RKO (cell line): ENCODE measurements at regions not wholly inside any gene's neighbourhood (a gene's known extent, or its start where the extent isn't known, plus 50 kb on each side); places are given as distances from the start of the nearest gene placed in this dataset.
"Not testable (repeated sequence)": the region's sequence is repeated elsewhere in the genome, so short reads cannot be mapped to it uniquely, and the experiment has no call there.

Experiments
- DNase-seq: peaks from one replicate; pipeline ENCODE4 v3.0.0-alpha.2; 2016; ENCODE audit warnings: low spot score

GRCh38 chr6:141877275-141877983 lies 255.3 kb upstream of the GJE1 start:
- no peak for DNase-seq

- DNase-seq = peak; percentile 38
These were observed 257.7 kb upstream of the GJE1 start for GRCh38 chr6:141874930-141875602.

- not testable (repeated sequence) for DNase-seq
These were observed 263.2 kb upstream of the GJE1 start for GRCh38 chr6:141869509-141869908.

- DNase-seq = no peak
These were observed 265.0 kb upstream of the GJE1 start for GRCh38 chr6:141867767-141868166.

- no peak for DNase-seq
These were observed 265.8 kb upstream of the GJE1 start for GRCh38 chr6:141866731-141867497.

- DNase-seq = no peak
These were observed 281.7 kb upstream of the GJE1 start for GRCh38 chr6:141851063-141851462.

- DNase-seq = no peak
These were observed 284.5 kb upstream of the GJE1 start for GRCh38 chr6:141848029-141848890.

GRCh38 chr6:141846639-141847038 lies 286.1 kb upstream of the GJE1 start:
- DNase-seq = no peak

- DNase-seq = no peak
These were observed 289.4 kb upstream of the GJE1 start for GRCh38 chr6:141843178-141843834.

GRCh38 chr6:141833001-141833655 lies 299.6 kb upstream of the GJE1 start:
- no peak for DNase-seq

GRCh38 chr6:141830530-141830929 lies 302.2 kb upstream of the GJE1 start:
- DNase-seq = no peak

- no peak for DNase-seq
These were observed 303.0 kb upstream of the GJE1 start for GRCh38 chr6:141829566-141830360.

- DNase-seq = no peak
These were observed 308.4 kb upstream of the GJE1 start for GRCh38 chr6:141824350-141824749.

- DNase-seq = not testable (repeated sequence)
These were observed 317.7 kb upstream of the GJE1 start for GRCh38 chr6:141815039-141815438.

GRCh38 chr6:141809901-141810300 lies 322.8 kb upstream of the GJE1 start:
- peak; percentile 14 for DNase-seq

- DNase-seq = no peak
These were observed 324.1 kb upstream of the GJE1 start for GRCh38 chr6:141808662-141809061.

- not testable (repeated sequence) for DNase-seq
These were observed 331.8 kb upstream of the GJE1 start for GRCh38 chr6:141800973-141801372.

GRCh38 chr6:141790921-141791320 lies 341.8 kb upstream of the GJE1 start:
- DNase-seq = no peak

- no peak for DNase-seq
These were observed 344.6 kb upstream of the GJE1 start for GRCh38 chr6:141788096-141788495.

GRCh38 chr6:141783585-141783984 lies 349.1 kb upstream of the GJE1 start:
- no peak for DNase-seq
